Retinal pigment epithelial cell (primary cell): ENCODE measurements at regions not wholly inside any gene's neighbourhood (a gene's known extent, or its start where the extent isn't known, plus 50 kb on each side); places are given as distances from the start of the nearest gene placed in this dataset.

Experiments
- DNase-seq: peaks from one replicate; pipeline ENCODE4 v3.0.0-alpha.2; 2010; ENCODE audit warnings: low read depth
- H3K4me3 ChIP-seq: 2 replicates; pipeline ENCODE4 v1.5.1; 2011; ENCODE audit warnings: mild to moderate bottlenecking, low read length, control low read depth, moderate library complexity
- TF ChIP-seq, protein P1 (sequence below): conservative IDR thresholded peaks from 2 replicates; pipeline ENCODE4 v1.5.1; 2011; ENCODE audit warnings: low read depth, low read length, control low read depth, inconsistent platforms

DNA sequence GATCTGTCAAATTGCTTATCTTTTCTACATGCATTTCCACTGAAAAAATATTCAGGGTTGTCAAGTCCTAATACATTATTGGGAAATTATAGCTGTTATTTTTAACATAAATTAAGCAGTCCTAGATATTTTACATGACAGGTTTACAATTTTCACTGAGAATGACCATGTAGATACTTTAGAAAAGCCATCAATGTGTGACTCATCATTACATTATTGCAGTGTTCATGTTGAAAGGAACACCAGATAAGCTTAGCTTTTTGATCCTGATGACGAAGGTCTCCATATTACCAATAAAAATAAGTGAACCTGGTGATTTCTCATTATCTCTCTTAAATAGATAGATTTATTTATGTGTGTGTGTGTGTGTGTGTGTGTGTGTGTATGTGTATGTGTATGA, 529.5 kb upstream of the PCDH15 start:
- TF ChIP-seq, protein P1, sequence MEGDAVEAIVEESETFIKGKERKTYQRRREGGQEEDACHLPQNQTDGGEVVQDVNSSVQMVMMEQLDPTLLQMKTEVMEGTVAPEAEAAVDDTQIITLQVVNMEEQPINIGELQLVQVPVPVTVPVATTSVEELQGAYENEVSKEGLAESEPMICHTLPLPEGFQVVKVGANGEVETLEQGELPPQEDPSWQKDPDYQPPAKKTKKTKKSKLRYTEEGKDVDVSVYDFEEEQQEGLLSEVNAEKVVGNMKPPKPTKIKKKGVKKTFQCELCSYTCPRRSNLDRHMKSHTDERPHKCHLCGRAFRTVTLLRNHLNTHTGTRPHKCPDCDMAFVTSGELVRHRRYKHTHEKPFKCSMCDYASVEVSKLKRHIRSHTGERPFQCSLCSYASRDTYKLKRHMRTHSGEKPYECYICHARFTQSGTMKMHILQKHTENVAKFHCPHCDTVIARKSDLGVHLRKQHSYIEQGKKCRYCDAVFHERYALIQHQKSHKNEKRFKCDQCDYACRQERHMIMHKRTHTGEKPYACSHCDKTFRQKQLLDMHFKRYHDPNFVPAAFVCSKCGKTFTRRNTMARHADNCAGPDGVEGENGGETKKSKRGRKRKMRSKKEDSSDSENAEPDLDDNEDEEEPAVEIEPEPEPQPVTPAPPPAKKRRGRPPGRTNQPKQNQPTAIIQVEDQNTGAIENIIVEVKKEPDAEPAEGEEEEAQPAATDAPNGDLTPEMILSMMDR = no peak
- DNase-seq = no peak
- no peak overlapping the region for H3K4me3 ChIP-seq

DNA sequence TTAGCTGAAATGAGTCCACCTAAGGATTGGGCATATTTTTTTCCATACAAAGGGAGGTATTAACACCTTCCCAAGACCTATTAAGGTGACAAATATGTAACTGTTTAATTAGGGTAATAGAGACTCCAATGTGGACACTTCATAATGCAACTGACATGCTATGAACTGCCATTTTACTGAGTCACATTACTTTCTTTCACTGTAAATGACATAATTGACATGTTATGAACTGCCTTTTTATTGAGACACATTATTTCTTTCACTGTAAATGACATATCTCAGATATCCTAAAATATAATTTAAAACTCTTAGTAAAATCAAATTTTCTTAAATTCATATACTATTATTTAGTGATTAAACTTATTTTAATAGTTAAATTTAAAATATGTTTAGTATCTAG, 528.8 kb upstream of the PCDH15 start:
- H3K4me3 ChIP-seq = no peak overlapping the region
- no peak for DNase-seq
- TF ChIP-seq, protein P1 = no peak

DNA sequence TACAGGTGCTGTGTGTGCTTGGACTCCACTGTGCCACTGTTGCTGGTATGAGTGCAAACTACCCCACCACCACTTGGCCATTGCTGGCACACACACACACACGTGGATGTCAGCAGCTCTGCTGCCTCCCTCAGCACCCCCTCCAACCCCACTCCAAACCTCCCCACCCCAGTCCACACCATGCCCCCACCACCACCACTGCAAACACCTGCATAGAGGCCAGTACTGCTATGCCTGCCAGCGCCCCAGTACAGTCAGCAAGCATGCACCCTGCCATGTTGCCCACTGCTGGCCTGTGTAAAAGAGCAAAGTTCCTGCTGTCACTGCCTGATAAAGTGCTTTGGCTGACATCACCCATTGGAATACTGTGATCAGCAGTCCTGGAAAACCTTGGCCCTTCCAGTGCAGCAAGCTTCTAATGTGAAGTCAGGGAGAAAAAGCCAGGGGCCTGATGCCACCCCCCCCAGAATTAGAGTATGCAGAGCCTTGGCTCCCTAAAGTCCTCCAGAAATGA, 519.2 kb upstream of the PCDH15 start:
- TF ChIP-seq, protein P1 = no peak
- no peak overlapping the region for H3K4me3 ChIP-seq
- no peak for DNase-seq

DNA sequence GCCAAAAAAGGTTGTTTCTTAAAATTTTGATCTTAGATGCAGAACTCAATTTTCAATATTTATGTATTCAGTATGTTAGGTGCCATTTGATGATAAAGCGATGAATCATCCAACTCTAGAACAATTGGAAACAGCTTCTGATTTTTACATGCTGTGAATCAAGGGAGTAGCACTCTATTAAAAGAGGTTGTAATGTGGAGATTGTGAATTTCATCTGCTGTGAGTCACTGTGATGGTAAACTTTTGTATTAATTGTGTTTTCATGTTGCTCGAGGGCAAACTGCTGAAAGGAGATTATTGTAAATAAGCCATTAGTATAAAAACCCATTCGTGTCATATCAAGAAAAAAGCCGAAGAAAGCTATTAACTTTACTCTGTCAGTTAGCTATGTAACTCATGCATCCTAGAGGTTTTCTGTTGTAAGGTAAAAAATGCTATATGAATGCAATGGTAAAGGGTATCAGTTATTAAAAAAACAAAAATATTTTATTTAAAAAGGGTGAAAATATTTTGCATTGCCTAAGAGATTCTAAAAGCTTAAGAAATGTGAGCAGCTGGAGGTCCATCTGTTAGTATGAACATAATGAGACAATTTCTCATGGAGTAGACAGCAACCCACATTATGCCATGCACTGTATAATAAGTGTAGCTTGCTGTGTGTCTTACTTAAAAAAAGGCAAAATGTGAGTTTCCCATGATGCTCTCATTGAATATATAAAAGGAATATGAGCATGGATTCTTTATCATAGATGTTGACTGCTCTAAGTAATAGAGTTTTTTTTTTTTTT, 511.0 kb upstream of the PCDH15 start:
- TF ChIP-seq, protein P1 = no peak
- no peak for DNase-seq

DNA sequence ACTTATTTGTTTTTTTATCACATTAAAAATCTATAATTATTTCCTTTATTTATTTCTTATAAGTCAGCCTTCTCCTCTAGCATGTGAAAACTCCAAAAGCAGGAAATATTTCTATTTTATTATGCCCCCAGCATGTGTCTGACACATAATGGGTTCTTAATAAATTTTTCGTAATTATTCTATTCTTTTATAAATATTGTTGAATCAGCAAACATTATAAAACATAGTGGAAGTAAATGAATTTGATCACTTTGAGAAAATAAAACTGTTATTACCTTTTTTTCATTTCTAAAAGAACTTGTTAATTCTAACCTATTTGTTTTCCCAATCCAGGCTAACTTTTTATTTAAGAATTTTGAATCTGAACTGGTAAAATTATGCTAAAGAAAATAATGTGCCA, 509.1 kb upstream of the PCDH15 start:
- no peak for DNase-seq
- H3K4me3 ChIP-seq = no peak overlapping the region
- TF ChIP-seq, protein P1 = no peak

More for the DNA sequence above, 511.0 kb upstream of the PCDH15 start:
- no peak overlapping the region for H3K4me3 ChIP-seq

DNA sequence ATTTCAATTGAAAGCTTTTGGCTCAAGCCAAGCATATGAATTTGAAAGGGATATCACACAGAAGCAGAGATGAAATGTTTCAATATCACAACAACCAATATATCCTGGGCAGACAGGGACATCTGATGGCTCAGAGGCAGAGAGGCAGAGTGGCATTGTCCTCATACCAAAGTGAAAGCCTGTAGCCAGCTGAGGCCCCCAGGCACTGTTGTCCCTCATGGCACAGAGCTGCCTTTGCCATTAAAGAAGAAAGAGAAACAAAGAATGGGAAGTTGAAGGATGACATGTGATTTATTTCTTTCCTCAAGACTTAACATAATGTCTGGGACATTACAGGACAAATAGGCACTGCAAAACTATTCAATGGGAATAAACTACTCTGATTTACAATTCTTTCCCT, 504.3 kb upstream of the PCDH15 start:
- H3K4me3 ChIP-seq = no peak overlapping the region
- no peak for DNase-seq
- TF ChIP-seq, protein P1 = no peak

DNA sequence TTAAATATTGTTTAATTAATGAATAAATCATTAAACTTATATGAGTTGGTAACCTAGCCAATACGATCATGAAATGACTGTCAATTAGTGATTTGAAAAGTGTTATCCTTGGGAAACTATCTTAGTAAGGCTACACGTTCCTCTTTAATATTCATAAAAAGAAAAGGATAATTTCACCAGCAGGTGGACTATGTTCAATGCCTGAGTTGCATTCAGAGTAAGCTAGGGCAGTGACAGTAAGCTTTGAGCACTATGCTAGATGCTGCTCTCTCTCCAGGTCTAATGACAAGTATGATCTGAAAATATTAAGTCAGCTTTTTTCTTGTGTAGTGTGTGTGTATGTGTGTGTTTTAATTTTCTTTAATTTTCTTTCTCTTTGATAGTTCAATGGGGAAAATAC, 486.3 kb upstream of the PCDH15 start:
- TF ChIP-seq, protein P1 = peak; percentile 37
- no peak overlapping the region for H3K4me3 ChIP-seq
- DNase-seq = no peak
